Superior temporal gyrus (tissue), 1 donor: ENCODE measurements at regions not wholly inside any gene's neighbourhood (a gene's known extent, or its start where the extent isn't known, plus 50 kb on each side); places are given as distances from the start of the nearest gene placed in this dataset.
"Not testable (repeated sequence)": the region's sequence is repeated elsewhere in the genome, so short reads cannot be mapped to it uniquely, and the experiment has no call there.

Source experiments
- DNase-seq: peaks from one replicate; pipeline ENCODE4 v3.0.0-alpha.2; 2016; ENCODE audit errors: extremely low spot score

DNA sequence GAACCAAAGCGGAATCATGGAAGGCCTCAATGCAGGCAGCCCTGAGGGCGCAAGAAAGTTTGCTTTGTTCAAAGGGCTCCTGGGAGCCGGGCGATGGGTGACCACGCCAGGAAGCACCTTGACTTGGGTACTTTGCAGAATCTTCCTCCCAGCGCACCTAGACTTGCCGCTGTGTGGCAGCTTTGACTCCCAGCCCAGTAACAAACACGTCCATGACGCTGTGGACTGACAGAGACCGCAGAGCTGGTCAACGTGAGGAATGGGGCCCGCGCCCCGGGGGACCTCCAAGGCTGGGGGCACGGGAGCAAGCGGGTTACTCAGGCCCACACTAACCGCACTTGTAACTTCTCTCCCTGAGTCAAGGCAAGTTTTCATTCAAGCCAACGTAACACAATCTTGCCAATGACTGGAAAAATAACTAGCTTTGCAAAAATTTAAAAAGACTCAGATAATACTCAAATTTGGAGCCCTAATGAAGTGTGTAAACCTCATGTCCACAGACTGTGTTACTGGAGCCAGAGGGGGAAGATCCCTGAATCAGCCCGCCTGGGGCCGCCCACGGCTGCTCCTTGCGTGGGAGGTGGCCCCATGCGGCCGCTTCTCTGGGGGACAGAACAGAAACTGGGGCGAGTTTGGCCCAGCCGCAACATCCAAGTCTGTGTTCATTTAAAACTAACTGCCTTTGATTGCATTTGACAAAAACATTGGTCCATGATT lies 130.8 kb downstream of the DNAJB6 start:
- DNase-seq: no peak

GRCh38 chr7:157468221-157469111 lies 131.7 kb downstream of the DNAJB6 start:
- no peak for DNase-seq

DNA sequence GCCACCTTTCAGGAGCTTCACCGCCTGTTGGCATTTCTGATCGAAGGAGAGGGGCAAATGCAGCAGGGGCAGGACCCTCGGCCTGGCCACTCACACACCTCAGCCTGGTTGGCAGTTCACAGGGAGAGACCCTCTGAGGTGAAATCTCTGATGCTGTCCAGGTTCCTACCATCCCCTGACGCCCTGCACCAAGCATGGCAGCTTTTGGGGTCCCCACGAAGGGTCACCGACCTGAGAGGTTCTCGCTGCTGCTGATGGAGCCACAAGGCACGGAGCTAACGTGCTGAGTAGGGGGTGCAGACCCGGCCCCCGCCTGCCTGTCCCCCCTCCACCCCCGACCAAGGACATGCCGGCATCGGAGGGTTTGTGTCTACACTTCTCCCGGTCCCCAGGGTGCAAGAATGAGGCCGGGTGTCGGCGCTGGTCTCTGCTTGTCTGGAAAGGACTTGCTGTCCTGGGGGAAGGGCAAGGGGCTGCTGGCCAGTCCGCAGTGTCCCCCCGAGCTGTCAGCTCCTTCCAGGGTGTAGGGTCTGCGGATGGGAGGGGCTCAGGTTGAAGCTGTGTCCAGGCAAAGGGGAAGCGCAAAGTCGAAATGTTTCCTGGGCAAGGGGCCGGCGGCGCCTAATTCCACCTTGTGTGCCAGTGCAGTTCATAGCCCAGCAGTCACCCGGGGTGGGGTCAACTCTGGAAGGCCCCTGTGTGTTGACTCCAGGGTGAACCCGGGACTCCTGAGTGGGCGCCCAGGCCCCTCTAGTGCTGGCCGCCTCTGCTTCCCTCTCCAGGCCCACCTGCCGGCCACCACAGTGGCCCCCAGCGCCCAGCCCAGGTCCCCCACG lies 132.6 kb downstream of the DNAJB6 start:
- no peak for DNase-seq

GRCh38 chr7:157470017-157470322 lies 133.2 kb downstream of the DNAJB6 start:
- no peak for DNase-seq

GRCh38 chr7:157470701-157471131 lies 133.9 kb downstream of the DNAJB6 start:
- DNase-seq: no peak

DNA sequence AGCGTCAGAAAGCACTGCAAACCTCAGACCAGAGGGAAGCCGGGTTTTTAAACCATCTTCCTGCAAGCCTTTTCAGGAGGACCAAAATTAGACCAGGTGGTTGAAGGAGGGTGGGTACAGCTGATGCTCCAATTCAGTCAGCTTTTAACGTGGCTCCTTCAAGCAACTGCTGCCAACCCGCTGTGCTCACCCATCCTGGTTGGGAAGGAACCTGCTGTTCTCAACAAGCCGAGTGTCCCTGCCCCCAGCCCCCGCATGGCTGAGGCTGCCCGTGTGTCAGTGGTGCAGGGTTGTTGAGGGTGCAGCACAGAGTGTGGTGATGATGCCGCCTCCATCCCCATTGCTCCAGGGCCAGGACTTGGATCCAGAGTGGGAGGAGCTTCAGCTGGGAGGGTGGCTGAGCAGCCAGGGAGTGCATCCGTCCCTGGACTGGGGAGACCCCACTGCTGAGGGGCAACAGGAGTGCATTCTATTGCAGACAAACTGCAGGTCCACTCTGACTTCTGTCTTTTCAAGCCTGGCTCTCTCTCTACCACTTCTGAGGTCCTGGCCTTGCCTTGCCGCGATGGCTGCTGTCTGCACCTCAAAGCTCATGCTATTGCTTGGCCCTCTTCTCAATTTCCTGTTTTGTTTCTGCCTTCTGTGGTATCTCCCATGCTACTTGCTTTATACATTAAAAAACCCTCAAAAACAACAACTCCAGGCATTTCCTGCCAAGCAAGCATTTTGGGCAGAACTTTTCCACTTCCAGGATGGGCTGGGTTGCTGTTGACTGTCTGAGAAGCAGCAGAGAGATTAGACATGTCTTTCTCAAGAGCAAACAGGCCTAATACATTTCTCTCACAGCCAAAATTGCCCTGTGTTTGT lies 134.7 kb downstream of the DNAJB6 start:
- peak; percentile 21 for DNase-seq

GRCh38 chr7:157472311-157473050 lies 135.7 kb downstream of the DNAJB6 start:
- no peak for DNase-seq

DNA sequence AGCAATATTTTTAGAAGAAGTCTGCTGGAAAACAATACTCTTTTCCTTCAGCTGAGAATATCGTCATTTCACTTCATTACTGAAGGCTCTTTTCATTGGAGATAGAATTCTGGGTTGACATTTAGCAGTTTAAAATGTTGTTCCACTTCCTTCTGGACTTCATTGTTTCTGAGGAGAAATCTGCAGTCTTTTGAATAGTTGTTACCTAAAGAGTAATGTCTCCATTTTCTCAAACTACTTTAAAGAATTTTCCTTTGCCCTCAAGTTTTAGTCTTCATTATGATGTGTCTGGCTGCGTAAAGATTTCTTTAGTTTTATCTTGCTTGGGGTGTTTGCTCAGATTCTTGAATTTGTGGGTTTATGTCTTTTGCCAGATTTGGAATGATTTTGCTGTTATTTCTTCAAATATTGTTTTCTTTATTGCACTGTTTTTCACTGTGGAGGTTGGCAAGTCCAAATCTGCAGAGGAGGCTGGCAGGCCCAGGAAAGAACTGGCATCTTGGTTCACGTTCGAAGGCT lies 136.3 kb downstream of the DNAJB6 start:
- no peak for DNase-seq

DNA sequence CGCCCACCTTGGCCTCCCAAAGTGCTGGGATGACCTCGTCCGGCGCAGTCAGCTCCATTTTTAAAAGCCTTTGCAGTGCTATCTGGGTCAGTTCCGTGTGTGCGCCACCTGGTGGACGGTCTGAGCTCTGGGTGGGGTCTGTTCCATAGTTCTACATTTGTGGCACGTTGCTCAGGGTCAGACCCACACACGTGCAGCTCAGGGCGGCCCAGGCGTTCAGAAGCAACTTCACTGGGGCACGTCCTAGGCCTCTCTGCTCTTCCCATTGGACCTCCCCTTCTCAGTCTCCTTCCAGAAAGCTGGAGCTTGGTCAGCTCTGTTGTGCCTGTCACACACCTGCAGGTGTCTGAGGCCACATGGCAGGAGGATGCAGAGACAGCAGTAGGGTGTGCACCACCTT lies 137.9 kb downstream of the DNAJB6 start:
- no peak for DNase-seq

GRCh38 chr7:157475095-157475494 lies 138.3 kb downstream of the DNAJB6 start:
- no peak for DNase-seq

GRCh38 chr7:157475601-157476000 lies 138.8 kb downstream of the DNAJB6 start:
- no peak for DNase-seq

DNA sequence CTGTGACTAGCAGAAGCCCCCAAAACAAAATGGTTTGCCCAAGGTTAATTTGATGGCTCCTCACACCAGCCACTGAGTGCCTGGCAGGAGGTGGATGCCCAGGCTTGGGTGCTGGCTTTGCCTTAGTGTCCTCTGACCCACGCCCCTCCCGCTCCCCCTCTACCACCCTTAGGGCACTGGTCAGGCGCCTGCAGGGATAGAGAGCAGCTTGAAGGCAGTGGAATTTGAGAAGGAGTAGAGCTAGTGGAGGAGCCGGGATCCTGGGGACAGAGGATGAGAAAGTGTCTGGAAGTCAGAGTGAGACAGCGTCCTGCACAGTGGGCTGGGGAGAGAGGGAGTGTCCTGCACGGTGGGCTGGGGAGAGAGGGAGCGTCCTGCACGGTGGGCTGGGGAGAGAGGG lies 139.4 kb downstream of the DNAJB6 start:
- DNase-seq: no peak

DNA sequence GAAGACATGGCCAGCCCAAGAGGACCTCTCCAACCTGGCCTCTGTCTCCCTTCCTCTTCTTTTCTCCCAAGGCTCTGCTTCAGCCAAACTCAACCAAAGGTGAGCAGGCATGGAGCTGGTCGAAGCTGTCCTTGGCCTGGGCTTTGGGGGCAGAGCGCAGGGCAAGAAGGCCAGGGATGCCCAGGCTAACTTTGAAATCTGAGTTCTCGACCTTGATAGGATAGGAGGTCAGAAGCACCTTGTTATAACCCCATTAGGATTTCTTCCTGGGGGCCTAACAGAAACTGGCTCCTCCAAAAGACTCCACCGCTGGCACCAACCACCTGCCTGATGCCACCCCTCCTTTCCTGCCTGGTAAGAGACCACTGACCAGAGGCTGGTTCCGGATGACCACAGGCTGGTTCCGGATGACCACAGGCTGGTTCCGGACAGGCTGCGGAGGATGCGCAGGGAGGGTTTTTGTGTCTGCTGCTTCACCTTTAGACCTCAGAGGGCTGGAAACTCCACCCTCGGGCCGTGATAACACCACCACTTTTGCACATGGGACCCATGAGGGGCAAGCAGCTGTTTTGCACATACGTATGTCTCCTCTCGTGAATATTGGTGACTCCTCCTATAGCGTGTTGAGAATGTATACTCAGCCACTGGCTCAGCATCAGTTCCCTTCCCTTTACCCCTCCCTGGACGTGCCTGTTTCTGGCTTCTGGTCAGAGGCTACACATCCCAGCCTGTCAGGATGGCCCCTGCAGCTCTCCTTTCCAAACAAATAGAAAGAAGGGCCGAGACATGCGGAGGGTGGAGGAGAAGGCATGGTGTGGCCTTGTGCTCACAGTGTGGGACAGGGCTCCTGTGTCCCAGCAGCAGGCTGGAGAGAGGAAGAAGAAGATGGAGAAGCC lies 140.1 kb downstream of the DNAJB6 start:
- DNase-seq: no peak

DNA sequence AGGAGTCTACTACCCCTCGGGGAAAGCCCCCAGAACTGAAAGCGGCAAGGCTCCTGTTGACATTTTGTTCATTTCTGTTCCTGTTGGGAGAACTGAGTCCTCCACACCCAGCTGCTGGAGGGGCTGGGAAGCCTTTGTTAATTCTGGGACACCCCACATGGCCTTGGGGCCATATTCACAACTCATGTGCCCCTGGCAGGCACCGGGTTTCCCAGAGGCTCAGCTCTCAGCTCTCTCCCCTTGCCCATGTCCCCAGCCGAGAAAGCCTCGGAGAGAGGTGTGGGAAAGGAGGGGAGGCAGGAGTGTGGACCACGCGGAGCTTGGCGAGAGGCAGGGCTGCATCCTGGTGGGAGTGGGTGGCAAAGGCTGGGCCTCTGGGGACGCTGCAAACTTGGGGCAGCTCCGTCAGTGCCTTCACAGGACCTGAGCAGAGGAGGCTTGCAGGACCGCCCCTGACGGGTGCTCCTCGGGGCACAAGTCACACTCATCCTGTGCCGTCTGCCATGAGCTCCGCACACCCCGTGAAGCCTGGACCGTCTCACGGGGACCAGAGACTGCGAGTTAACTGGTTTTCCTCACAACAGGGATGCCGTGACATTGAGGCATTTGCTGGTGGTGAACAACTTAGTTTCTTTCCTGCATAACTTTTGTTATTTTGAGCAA lies 140.9 kb downstream of the DNAJB6 start:
- no peak for DNase-seq

DNA sequence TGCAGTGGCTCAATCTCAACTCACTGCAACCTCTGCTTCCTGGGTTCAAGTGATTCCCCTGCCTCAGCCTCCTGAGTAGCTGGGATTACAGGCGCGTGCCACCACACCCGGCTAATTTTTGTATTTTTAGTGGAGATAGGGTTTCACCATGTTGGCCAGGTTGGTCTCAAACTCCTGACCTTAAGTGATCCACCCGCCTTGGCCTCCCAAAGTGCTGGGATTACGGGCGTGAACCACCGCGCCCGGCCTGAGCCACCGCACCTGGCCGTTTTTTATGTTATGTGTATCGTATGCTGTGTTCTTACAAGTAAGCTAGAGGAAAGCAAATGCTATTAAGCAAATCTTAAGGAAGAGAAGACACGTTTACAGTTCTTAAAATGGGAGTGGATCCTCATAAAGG lies 141.8 kb downstream of the DNAJB6 start:
- DNase-seq: not testable (repeated sequence)

- no peak for DNase-seq
These were observed 142.5 kb downstream of the DNAJB6 start for GRCh38 chr7:157479326-157479725.

DNA sequence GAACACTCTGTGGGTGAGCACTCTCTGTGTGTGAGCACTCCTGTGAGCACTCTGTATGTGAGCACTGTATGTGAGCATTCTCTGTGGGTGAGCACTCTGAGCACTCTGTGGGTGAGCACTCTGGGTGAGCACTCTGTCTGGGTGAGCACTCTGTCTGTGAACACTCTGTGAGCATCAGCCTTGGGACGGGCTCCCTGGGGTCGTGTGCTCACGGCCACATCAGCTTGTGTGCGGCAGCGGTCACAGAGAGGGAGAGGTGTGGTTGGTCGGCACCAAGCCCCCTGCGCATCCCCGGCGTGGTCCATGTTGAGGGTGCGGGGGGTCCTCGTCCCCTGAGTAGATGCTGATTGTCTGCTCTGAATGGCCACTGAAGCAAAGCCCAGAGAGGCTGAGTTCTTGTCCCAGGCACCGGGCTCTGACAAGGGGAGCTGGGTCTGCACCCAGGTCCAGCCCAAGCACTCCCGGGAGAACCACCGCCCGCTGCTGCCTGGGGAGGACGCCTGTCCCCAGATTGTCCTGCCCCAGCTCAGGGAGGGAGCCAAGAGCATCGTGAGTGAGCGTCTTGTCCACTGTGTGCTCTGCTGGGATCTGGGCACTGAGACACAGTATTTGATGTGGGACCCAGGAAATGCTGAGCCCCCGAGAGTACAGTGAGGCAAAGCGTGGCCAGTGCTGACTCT lies 143.7 kb downstream of the DNAJB6 start:
- no peak for DNase-seq

- DNase-seq: no peak
These were observed 144.6 kb downstream of the DNAJB6 start for GRCh38 chr7:157481389-157481788.
